Right lobe of liver (tissue), 4 donors: ENCODE measurements at regions not wholly inside any gene's neighbourhood (a gene's known extent, or its start where the extent isn't known, plus 50 kb on each side); places are given as distances from the start of the nearest gene placed in this dataset.

ENCODE experiments used
- CTCF ChIP-seq, 4 donors: fragments of 200-600 bp in 3 of 4; fragments of 450-650 bp in 1 of 4; IDR thresholded peaks; one replicate each; pipeline versions ENCODE4 v1.5.1 to v1.8.0; 2016 to 2022; ENCODE audit warnings: antibody characterized with exemption in 4 of 4, mild to moderate bottlenecking in 2 of 4
- POLR2A ChIP-seq: fragments of 450-650 bp; IDR thresholded peaks from one replicate; pipeline ENCODE4 v1.6.1; 2017; ENCODE audit warnings: antibody characterized with exemption, mild to moderate bottlenecking
- donor health status: DM: no; HTN: no; CAD: no.
- donor health status: DM: no; HTN: no; CAD: no.
- donor health status: DM: no; HTN: yes; CAD: no.

GRCh38 chr1:198876371-198876871 lies 237.6 kb downstream of the PTPRC start:
- no peak for TF ChIP-seq POLR2A
- TF ChIP-seq CTCF (IDR thresholded peaks at IDR 0.05): no peak
